MCF 10A (cell line): ENCODE measurements at regions not wholly inside any gene's neighbourhood (a gene's known extent, or its start where the extent isn't known, plus 50 kb on each side); places are given as distances from the start of the nearest gene placed in this dataset.

Experiments used
- BruUV-seq: library from RNA; stranded (reverse); fragments of 400-500 nt; replicated peaks from 2 replicates; lab custom pipeline; 2021; lab: Mats Ljungman, UMichigan
- CTCF ChIA-PET: fragments of 300-600 bp; sonication (Branson Sonifier 250); formaldehyde crosslinking; extraction: SDS; loops from one replicate; lab custom pipeline; 2021; ENCODE audit warnings: antibody characterized with exemption, inconsistent platforms; lab: Yijun Ruan, JAX
- POLR2A ChIA-PET: fragments of 300-600, 350-650 bp; sonication (Branson Sonifier 250); formaldehyde crosslinking; extraction: SDS; loops from one replicate; lab custom pipeline; 2020; ENCODE audit warnings: antibody characterized with exemption, inconsistent platforms; lab: Yijun Ruan, JAX
- DNase-seq: peaks from one replicate; pipeline ENCODE4 v3.0.0-alpha.2; 2018; ENCODE audit not compliant: unreplicated experiment
- H3K27ac Mint-ChIP-seq: one replicate; pipeline ENCODE4 v1.8.0; 2022; ENCODE audit warnings: mild to moderate bottlenecking, low read depth, mixed read lengths; ENCODE audit not compliant: unreplicated experiment
- H3K27me3 Mint-ChIP-seq: one replicate; pipeline ENCODE4 v1.8.0; 2022; ENCODE audit warnings: mixed read lengths; ENCODE audit not compliant: insufficient read depth, unreplicated experiment
- H3K36me3 Mint-ChIP-seq: one replicate; pipeline ENCODE4 v1.8.0; 2022; ENCODE audit warnings: mild to moderate bottlenecking, moderate library complexity, mixed read lengths; ENCODE audit not compliant: insufficient read depth, unreplicated experiment
- H3K4me1 Mint-ChIP-seq: one replicate; pipeline ENCODE4 v1.8.0; 2022; ENCODE audit warnings: mixed read lengths; ENCODE audit not compliant: insufficient read depth, unreplicated experiment
- H3K4me3 Mint-ChIP-seq: one replicate; pipeline ENCODE4 v1.8.0; 2022; ENCODE audit warnings: mild to moderate bottlenecking, moderate library complexity, mixed read lengths; ENCODE audit not compliant: unreplicated experiment
- H3K9me3 Mint-ChIP-seq: one replicate; pipeline ENCODE4 v1.8.0; 2022; ENCODE audit warnings: mixed read lengths; ENCODE audit not compliant: unreplicated experiment
- CTCF ChIP-seq: fragments of 200-600 bp; IDR thresholded peaks from one replicate; pipeline ENCODE4 v1.8.0; 2022; ENCODE audit warnings: antibody characterized with exemption, mild to moderate bottlenecking; ENCODE audit not compliant: unreplicated experiment
- intact Hi-C: fragments of 100-400 bp; cut with micrococcal nuclease; formaldehyde crosslinking; loops from 2 replicates; pipeline ENCODE4 v1.14.1; 2022

- Mint-ChIP-seq H3K36me3 (peaks cover 12% of the 10 kb centered on the region), H3K27me3 (no peaks in the 10 kb centered on the region), H3K9me3 (no peaks in the 10 kb centered on the region), H3K4me3 (no peak overlapping the region), H3K27ac (no peak overlapping the region), H3K4me1 (peaks cover 37% of the 10 kb centered on the region)
- ChIA-PET POLR2A (interaction anchor here (0.6 kb wide), 1 partner anchor 12 kb away, joined by 3 read pairs; no protein-coding TSS in a partner anchor), CTCF (interaction anchor here (1.4 kb wide), 1 partner anchor 15 kb away, joined by 5 read pairs; no protein-coding TSS in a partner anchor)
- no peak for TF ChIP-seq CTCF
- BruUV-seq, result no TSS peak
- no peak for DNase-seq
- intact Hi-C loops, result no loop called here
Observed at GRCh38 chr2:19125901-19126680, 232.3 kb downstream of the OSR1 start.

- no peaks in the 10 kb centered on the region for H3K9me3 Mint-ChIP-seq
- no peak for TF ChIP-seq CTCF
- CTCF ChIA-PET, result interaction anchor here (0.5 to 1.2 kb wide), 2 partner anchors 13 to 85 kb away, joined by 3 to 4 read pairs; no protein-coding TSS in a partner anchor
- H3K4me1 Mint-ChIP-seq, result peaks cover 39% of the 10 kb centered on the region
- no TSS peak for BruUV-seq
- H3K36me3 Mint-ChIP-seq, result peaks cover 12% of the 10 kb centered on the region
- intact Hi-C loops, result loop anchor here (1.0 kb wide), 1 partner anchor 111 kb away; no protein-coding TSS in a partner anchor
- H3K4me3 Mint-ChIP-seq, result peak overlapping the region; percentile 15
- peak; percentile 41 for DNase-seq
- peak overlapping the region; percentile 4 for H3K27ac Mint-ChIP-seq
- no peaks in the 10 kb centered on the region for H3K27me3 Mint-ChIP-seq
- POLR2A ChIA-PET, result interaction anchor here (0.6 to 2.2 kb wide), 7 partner anchors 11 to 291 kb away, joined by 3 to 10 read pairs (median 4); no protein-coding TSS in a partner anchor
Observed at GRCh38 chr2:19124135-19124534, 234.3 kb downstream of the OSR1 start.

GRCh38 chr2:19123556-19123955, 234.9 kb downstream of the OSR1 start:
- Mint-ChIP-seq H3K27ac (peak overlapping the region; percentile 4), H3K36me3 (peaks cover 12% of the 10 kb centered on the region), H3K27me3 (no peaks in the 10 kb centered on the region), H3K4me1 (peaks cover 39% of the 10 kb centered on the region), H3K9me3 (no peaks in the 10 kb centered on the region), H3K4me3 (no peak overlapping the region)
- ChIA-PET POLR2A (interaction anchor here (0.6 to 2.2 kb wide), 7 partner anchors 10 to 290 kb away, joined by 3 to 10 read pairs (median 4); no protein-coding TSS in a partner anchor), CTCF (interaction anchor here (0.7 to 1.2 kb wide), 2 partner anchors 12 to 1867 kb away, joined by 3 read pairs; no protein-coding TSS in a partner anchor)
- no peak for DNase-seq
- TF ChIP-seq CTCF, result no peak
- intact Hi-C loops, result no loop called here
- no TSS peak for BruUV-seq

- peaks cover 39% of the 10 kb centered on the region for H3K4me1 Mint-ChIP-seq
- peaks cover 5% of the 10 kb centered on the region for H3K9me3 Mint-ChIP-seq
- no peak for TF ChIP-seq CTCF
- H3K27ac Mint-ChIP-seq, result peak overlapping the region; percentile 42
- no peaks in the 10 kb centered on the region for H3K27me3 Mint-ChIP-seq
- intact Hi-C loops, result no loop called here
- DNase-seq, result no peak
- CTCF ChIA-PET, result no interaction called here
- BruUV-seq, result no TSS peak
- H3K4me3 Mint-ChIP-seq, result no peak overlapping the region
- H3K36me3 Mint-ChIP-seq, result peaks cover 12% of the 10 kb centered on the region
- POLR2A ChIA-PET, result interaction anchor here (1.3 to 2.3 kb wide), 5 partner anchors 9 to 225 kb away, joined by 3 to 9 read pairs (median 5); no protein-coding TSS in a partner anchor
Observed at GRCh38 chr2:19122220-19122619, 236.2 kb downstream of the OSR1 start.
